HCT116 (cell line): ENCODE measurements at regions not wholly inside any gene's neighbourhood (a gene's known extent, or its start where the extent isn't known, plus 50 kb on each side); places are given as distances from the start of the nearest gene placed in this dataset.
A peak's percentile ranks its signal among the peaks of the same experiment; 100 is the strongest.

Source experiments
- ATAC-seq: fragments of 200-7000 bp; cut with Tn5 transposase; 2 replicates; pipeline ENCODE4 v1.9.1; 2020; ENCODE audit warnings: mild to moderate bottlenecking, moderate library complexity
- BruUV-seq: library from RNA; stranded (reverse); fragments of 400-500 nt; replicated peaks from 2 replicates; lab custom pipeline; 2021; lab: Mats Ljungman, UMichigan
- CTCF ChIA-PET: fragments of 300-600 bp; sonication (Branson Sonifier 250); formaldehyde crosslinking; loops from one replicate; lab custom pipeline; 2021; ENCODE audit warnings: antibody characterized with exemption; lab: Charles Lee
- POLR2A ChIA-PET: fragments of 300-600, 350-600 bp; sonication (Branson Sonifier 250); formaldehyde crosslinking; loops from one replicate; lab custom pipeline; 2021; ENCODE audit warnings: antibody characterized with exemption; lab: Charles Lee
- RAD21 ChIA-PET, 2 experiments: fragments of 300-600 bp; sonication (Branson Sonifier 250); formaldehyde crosslinking; loops; one replicate each; lab custom pipeline; 2023; ENCODE audit warnings: low total read pairs in 2 of 2; ENCODE audit not compliant: uncharacterized antibody in 2 of 2, unreplicated experiment in 2 of 2, low non-redundant PET in 1 of 2; lab: Charles Lee
- DNase-seq: peaks from one replicate; pipeline ENCODE4 v3.0.0-alpha.2; 2010; ENCODE audit warnings: low read depth, low spot score
- H2AFZ ChIP-seq: fragments of 200-600 bp; shearing (Covaris generic), sonication (generic); 2 replicates; pipeline ENCODE4 v1.6.1; 2017; ENCODE audit warnings: low read depth, mixed run types, mixed read lengths, antibody characterized with exemption, low read length; ENCODE audit not compliant: poor library complexity, severe bottlenecking
- H3K27ac ChIP-seq: 2 replicates; pipeline ENCODE4 v1.5.1; 2012; ENCODE audit warnings: low read depth, low read length
- H3K27me3 ChIP-seq: fragments of 200-600 bp; sonication (generic); 2 replicates; pipeline ENCODE4 v1.6.1; 2016; ENCODE audit warnings: mixed run types, low read length, mixed read lengths; ENCODE audit not compliant: insufficient read depth
- H3K36me3 ChIP-seq, 2 experiments: fragments of 200-500 bp in 1 of 2; fragments of 200-600 bp in 1 of 2; sonication (Bioruptor generic) in 1 of 2; sonication (generic) in 1 of 2; 2 replicates each; pipeline versions ENCODE4 v1.5.1 to v1.6.1; 2014 to 2016; ENCODE audit warnings: low read length in 2 of 2, inconsistent platforms in 1 of 2, mixed read lengths in 1 of 2, mixed run types in 1 of 2; ENCODE audit not compliant: insufficient read depth in 2 of 2, control insufficient read depth in 1 of 2
- H3K4me1 ChIP-seq, 2 experiments: fragments of 200-600 bp in 1 of 2; sonication (generic) in 1 of 2; 2 replicates each; pipeline versions ENCODE4 v1.5.1 to v1.6.1; 2012 to 2017; ENCODE audit warnings: low read length in 2 of 2, inconsistent platforms in 1 of 2, mild to moderate bottlenecking in 1 of 2, mixed read lengths in 1 of 2, mixed run types in 1 of 2, moderate library complexity in 1 of 2; ENCODE audit not compliant: insufficient read depth in 2 of 2, control insufficient read depth in 1 of 2
- H3K4me2 ChIP-seq: fragments of 200-600 bp; sonication (generic); 2 replicates; pipeline ENCODE4 v1.6.1; 2017; ENCODE audit warnings: mixed run types, low read length, mixed read lengths
- H3K4me3 ChIP-seq, 2 experiments: fragments of 200-600 bp in 1 of 2; sonication (generic) in 1 of 2; replicated peaks in 1 of 2; 2 replicates each; pipeline ENCODE4 v1.5.1; 2011 to 2016; ENCODE audit warnings: low read length in 2 of 2, control low read depth in 1 of 2, low read depth in 1 of 2, mild to moderate bottlenecking in 1 of 2, mixed read lengths in 1 of 2, mixed run types in 1 of 2
- H3K79me2 ChIP-seq: fragments of 200-600 bp; sonication (generic); 2 replicates; pipeline ENCODE4 v1.6.1; 2017; ENCODE audit warnings: mild to moderate bottlenecking, mixed run types, low read length, moderate library complexity, mixed read lengths; ENCODE audit not compliant: insufficient read depth
- H3K9ac ChIP-seq: fragments of 200-600 bp; sonication (generic); 2 replicates; pipeline ENCODE4 v1.6.1; 2016; ENCODE audit warnings: low read length, mixed read lengths
- H3K9me2 ChIP-seq: fragments of 200-600 bp; sonication (generic), shearing (Covaris generic); 2 replicates; pipeline ENCODE4 v1.6.1; 2017; ENCODE audit warnings: mixed run types, mild to moderate bottlenecking, moderate library complexity; ENCODE audit not compliant: insufficient read depth
- H3K9me3 ChIP-seq, 2 experiments: fragments of 200-500 bp in 1 of 2; fragments of 200-600 bp in 1 of 2; sonication (Bioruptor generic) in 1 of 2; sonication (generic) in 1 of 2; 2 replicates each; pipeline ENCODE4 v1.6.1; 2014 to 2017; ENCODE audit warnings: low read length in 2 of 2, mixed read lengths in 2 of 2, inconsistent platforms in 1 of 2, low read depth in 1 of 2, mild to moderate bottlenecking in 1 of 2, mixed run types in 1 of 2, moderate library complexity in 1 of 2; ENCODE audit not compliant: control insufficient read depth in 1 of 2, insufficient read depth in 1 of 2
- H4K20me1 ChIP-seq: fragments of 200-600 bp; sonication (generic), shearing (Covaris generic); 2 replicates; pipeline ENCODE4 v1.6.1; 2017; ENCODE audit warnings: mixed run types, mild to moderate bottlenecking, moderate library complexity; ENCODE audit not compliant: insufficient read depth
- EGR1 ChIP-seq: IDR thresholded peaks from 2 replicates; pipeline ENCODE4 v1.6.1; 2012; ENCODE audit warnings: low read depth
- JUND ChIP-seq: IDR thresholded peaks from 2 replicates; pipeline ENCODE4 v1.6.1; 2012
- RAD21 ChIP-seq: IDR thresholded peaks from 2 replicates; pipeline ENCODE4 v1.6.1; 2012; ENCODE audit warnings: low read depth, mild to moderate bottlenecking
- YY1 ChIP-seq: IDR thresholded peaks from 2 replicates; pipeline ENCODE4 v1.6.1; 2011; ENCODE audit warnings: low read length, low read depth, moderate library complexity, mild to moderate bottlenecking; ENCODE audit not compliant: insufficient replicate concordance; ENCODE audit errors: extremely low read depth
- ZNF274 ChIP-seq: fragments of 200-500 bp; sonication (Bioruptor generic); IDR thresholded peaks from 2 replicates; pipeline ENCODE4 v1.6.1; 2014; ENCODE audit warnings: mild to moderate bottlenecking, low read depth, low read length, inconsistent platforms
- intact Hi-C: fragments of 100-400 bp; cut with micrococcal nuclease; formaldehyde crosslinking; loops from 2 replicates; pipeline ENCODE4 v1.10.0; 2022
- TF ChIP-seq, protein P1 (sequence below): IDR thresholded peaks from 2 replicates; pipeline ENCODE4 v1.6.1; 2012; ENCODE audit warnings: low read depth
- TF ChIP-seq, protein P2 (sequence below), 3 experiments: fragments of 200-600 bp in 1 of 3; sonication (generic) in 1 of 3; IDR thresholded peaks in 2 of 3; conservative IDR thresholded peaks in 1 of 3; 2 replicates each; pipeline ENCODE4 v1.5.1; 2012 to 2017; ENCODE audit warnings: low read depth in 2 of 3, low read length in 2 of 3, antibody characterized with exemption in 1 of 3, borderline replicate concordance in 1 of 3, control low read depth in 1 of 3, mild to moderate bottlenecking in 1 of 3, mixed read lengths in 1 of 3, mixed run types in 1 of 3, moderate library complexity in 1 of 3; ENCODE audit not compliant: insufficient read depth in 1 of 3

DNA sequence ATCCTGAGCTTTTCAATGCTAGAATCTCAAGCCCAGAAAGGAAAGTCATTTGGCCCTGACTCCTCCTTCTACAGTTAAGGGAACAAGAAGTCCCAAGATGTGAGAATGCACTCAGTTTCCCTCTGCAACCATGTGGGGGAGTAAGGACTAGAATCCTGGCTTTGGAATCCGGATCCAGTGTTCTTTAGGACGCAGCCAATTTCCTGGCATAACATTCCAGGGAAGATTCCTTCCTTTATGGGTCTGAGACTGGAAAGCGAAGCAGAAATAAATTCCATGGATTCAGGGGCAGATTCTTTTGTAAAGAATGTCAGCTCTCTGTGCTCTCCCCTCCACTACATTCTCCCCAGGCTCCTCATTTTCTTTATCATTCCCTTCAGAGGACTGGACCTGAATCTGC lies 151.8 kb upstream of the SOX14 start:
- BruUV-seq: no TSS peak
- Histone ChIP-seq H3K9ac (no peak overlapping the region), H4K20me1 (no peaks in the 10 kb centered on the region; the same call in 1 of the 2 replicates), H3K4me1 (no peaks in the 10 kb centered on the region), H2AFZ (no peak overlapping the region), H3K9me2 (no peaks in the 10 kb centered on the region), H3K9me3 (no peaks in the 10 kb centered on the region), H3K27me3 (peaks cover 15% of the 10 kb centered on the region), H3K4me2 (no peak overlapping the region), H3K4me3 (no peak overlapping the region), H3K27ac (no peak overlapping the region), H3K79me2 (no peaks in the 10 kb centered on the region), H3K36me3 (no peaks in the 10 kb centered on the region)
- RAD21 ChIA-PET: no interaction called here
- POLR2A ChIA-PET: no interaction called here
- intact Hi-C loops: no loop called here
- CTCF ChIA-PET: no interaction called here
- ATAC-seq: no peak
- TF ChIP-seq YY1 (no peak), ZNF274 (no peak), JUND (no peak), RAD21 (no peak), EGR1 (no peak)
- TF ChIP-seq, protein P1, sequence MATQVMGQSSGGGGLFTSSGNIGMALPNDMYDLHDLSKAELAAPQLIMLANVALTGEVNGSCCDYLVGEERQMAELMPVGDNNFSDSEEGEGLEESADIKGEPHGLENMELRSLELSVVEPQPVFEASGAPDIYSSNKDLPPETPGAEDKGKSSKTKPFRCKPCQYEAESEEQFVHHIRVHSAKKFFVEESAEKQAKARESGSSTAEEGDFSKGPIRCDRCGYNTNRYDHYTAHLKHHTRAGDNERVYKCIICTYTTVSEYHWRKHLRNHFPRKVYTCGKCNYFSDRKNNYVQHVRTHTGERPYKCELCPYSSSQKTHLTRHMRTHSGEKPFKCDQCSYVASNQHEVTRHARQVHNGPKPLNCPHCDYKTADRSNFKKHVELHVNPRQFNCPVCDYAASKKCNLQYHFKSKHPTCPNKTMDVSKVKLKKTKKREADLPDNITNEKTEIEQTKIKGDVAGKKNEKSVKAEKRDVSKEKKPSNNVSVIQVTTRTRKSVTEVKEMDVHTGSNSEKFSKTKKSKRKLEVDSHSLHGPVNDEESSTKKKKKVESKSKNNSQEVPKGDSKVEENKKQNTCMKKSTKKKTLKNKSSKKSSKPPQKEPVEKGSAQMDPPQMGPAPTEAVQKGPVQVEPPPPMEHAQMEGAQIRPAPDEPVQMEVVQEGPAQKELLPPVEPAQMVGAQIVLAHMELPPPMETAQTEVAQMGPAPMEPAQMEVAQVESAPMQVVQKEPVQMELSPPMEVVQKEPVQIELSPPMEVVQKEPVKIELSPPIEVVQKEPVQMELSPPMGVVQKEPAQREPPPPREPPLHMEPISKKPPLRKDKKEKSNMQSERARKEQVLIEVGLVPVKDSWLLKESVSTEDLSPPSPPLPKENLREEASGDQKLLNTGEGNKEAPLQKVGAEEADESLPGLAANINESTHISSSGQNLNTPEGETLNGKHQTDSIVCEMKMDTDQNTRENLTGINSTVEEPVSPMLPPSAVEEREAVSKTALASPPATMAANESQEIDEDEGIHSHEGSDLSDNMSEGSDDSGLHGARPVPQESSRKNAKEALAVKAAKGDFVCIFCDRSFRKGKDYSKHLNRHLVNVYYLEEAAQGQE: no peak
- TF ChIP-seq, protein P2, sequence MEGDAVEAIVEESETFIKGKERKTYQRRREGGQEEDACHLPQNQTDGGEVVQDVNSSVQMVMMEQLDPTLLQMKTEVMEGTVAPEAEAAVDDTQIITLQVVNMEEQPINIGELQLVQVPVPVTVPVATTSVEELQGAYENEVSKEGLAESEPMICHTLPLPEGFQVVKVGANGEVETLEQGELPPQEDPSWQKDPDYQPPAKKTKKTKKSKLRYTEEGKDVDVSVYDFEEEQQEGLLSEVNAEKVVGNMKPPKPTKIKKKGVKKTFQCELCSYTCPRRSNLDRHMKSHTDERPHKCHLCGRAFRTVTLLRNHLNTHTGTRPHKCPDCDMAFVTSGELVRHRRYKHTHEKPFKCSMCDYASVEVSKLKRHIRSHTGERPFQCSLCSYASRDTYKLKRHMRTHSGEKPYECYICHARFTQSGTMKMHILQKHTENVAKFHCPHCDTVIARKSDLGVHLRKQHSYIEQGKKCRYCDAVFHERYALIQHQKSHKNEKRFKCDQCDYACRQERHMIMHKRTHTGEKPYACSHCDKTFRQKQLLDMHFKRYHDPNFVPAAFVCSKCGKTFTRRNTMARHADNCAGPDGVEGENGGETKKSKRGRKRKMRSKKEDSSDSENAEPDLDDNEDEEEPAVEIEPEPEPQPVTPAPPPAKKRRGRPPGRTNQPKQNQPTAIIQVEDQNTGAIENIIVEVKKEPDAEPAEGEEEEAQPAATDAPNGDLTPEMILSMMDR (IDR thresholded peaks at IDR 0.05 in 2 of 3, conservative IDR thresholded peaks at IDR 0.05 in 1 of 3; ENCODE audit: borderline replicate concordance in 1 of 3, insufficient read depth in 1 of 3, low read depth in 2 of 3, low read length in 2 of 3): 0 out of 6 replicates have a peak, but pooled peaks of 1 of the 3 experiments have one; percentile 11
- DNase-seq: no peak
